HG02970 (cell line): ENCODE measurements at regions not wholly inside any gene's neighbourhood (a gene's known extent, or its start where the extent isn't known, plus 50 kb on each side); places are given as distances from the start of the nearest gene placed in this dataset.
A peak's percentile ranks its signal among the peaks of the same experiment; 100 is the strongest.
"Not testable (repeated sequence)": the region's sequence is repeated elsewhere in the genome, so short reads cannot be mapped to it uniquely, and the experiment has no call there.

ENCODE experiments used
- ATAC-seq: cut with Tn5 transposase; IDR thresholded peaks from one replicate; pipeline ENCODE4 v1.9.1; 2021; ENCODE audit warnings: mild to moderate bottlenecking, moderate library complexity, moderate number of reproducible peaks; ENCODE audit not compliant: unreplicated experiment, low FRiP score

GRCh38 chr16:59044616-59045015, 310.5 kb upstream of the GOT2 start:
- ATAC-seq, result no peak

DNA sequence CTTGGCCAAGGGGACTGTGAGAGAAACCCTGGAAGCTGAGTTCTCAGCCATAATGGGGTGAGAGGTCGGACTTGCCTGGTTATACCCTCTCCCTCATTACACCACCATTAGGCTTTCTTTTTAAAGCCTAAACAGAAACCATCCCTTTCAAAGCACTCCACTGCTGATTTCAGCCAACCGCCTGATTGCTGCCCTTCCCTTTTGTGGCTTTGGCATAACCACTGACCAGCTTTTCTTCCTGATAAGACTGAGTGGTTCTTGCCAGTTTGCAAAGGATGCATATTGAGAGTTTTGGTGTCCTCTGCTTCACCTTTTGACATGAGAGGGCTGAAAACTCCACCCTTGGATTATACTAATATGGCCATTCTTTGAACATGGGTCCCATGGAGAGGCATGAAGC, 308.2 kb upstream of the GOT2 start:
- no peak for ATAC-seq

- ATAC-seq, result no peak
Measured at GRCh38 chr16:59039066-59039720, 305.1 kb upstream of the GOT2 start.

DNA sequence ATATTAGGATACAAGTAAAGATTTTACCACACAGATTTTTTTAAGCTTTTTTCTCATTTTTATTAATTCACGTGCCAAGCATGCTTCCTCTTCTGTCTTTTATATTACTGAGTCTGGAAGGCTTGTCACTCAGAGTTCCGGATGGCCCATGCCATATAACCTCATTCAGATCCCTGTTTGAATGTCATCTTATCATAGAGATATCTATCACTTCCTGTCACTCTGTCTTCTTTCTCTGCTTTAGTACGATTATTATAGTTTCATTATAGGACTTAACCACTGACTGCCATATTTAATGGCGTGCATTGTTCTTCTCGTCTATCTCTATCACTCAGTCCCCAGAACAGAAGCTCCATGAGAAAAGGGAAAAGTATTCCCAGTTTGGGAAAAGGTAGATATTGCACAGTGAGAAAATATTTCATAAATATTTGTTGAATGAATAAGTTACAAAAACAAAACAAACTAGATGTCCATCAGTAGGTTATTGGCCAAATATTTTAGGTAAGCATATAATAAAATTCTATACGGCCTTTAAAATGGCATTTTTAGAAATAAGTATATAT, 296.9 kb upstream of the GOT2 start:
- no peak for ATAC-seq

GRCh38 chr16:59021751-59022150, 287.6 kb upstream of the GOT2 start:
- no peak for ATAC-seq

DNA sequence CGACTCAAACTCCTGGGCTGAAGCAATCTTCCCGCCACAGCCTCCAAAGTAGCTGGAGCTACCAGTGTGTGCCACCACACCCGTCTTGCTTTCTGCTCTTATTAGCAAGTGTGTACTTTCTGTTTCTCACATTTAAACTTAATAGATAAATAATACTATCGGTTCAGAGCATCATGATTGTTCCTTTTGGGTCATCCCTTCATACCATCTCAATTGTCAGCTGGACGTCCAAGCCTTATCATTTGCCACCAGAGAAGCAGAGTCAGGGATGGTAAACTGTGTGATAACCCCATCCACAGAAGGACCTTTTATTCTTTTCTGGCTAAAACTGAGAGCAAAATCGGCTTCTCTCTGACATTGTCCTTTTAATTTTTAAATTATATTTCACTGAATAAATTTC, 279.8 kb upstream of the GOT2 start:
- no peak for ATAC-seq

DNA sequence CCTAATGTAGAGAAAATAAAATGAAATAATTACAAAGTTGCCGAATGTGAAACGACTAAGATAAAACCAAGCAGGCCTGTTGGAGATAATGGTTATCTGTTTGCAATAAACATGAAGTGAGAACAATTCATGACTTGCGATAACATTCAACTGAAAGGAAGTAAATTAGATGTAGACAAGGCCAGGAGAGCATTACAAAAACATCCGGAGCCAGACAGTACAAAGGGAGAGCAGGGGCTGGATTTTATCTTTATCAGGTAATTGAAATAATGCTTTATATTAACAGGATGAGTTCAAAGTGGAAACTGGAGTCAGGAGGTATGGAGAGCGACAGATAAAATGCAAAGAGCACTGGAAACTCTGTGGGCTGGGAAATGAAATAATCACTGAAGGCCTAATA, 265.6 kb upstream of the GOT2 start:
- ATAC-seq, result no peak

DNA sequence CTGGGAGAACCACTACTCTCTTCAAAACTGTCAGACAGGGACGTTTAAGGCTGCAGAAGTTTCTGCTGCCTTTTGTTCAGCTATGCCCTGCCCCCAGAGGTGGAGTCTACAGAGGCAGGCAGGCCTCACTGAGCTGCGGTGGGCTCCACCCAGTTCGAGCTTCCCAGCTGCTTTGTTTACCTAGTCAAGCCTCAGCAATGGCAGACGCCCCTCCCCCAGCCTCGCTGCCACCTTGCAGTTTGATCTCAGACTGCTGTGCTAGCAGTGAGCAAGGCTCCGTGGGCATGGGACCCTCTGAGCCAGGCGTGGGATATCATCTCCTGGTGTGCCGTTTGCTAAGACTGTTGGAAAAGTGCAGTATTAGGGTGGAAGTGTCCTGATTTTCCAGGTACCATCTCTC, 258.6 kb upstream of the GOT2 start:
- ATAC-seq, result not testable (repeated sequence)

DNA sequence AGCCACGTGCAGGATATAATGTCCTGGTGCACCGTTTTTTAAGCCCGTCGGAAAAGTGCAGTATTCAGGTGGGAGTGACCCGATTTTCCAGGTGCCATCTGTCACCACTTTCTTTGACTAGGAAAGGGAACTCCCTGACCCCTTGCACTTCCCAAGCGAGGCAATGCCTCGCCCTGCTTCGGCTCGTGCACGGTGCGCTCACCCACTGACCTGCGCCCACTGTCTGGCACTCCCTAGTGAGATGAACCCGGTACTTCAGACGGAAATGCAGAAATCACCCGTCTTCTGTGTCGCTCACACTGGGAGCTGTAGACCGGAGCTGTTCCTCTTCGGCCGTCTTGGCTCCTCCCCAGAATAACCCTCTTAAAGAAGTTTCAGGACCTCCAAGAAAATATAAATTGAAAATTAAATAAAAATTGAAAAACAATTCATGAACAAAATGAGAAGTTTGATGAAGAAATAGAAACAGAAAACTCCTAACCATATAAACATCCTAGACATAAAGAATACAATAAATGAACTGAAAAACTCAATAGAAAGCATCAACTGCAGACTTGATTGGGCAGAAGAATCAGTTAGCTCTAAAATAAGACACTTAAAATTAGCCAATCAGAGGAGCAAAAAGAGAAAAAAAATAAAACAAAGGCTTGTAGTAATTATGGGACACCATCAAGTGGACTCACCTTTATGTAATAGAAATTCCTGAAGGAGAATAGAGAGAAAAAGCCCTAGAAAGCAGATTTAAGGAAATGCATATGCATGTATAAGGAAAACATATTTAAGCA, 249.3 kb upstream of the GOT2 start:
- ATAC-seq, result not testable (repeated sequence)

GRCh38 chr16:58970775-58971174, 236.7 kb upstream of the GOT2 start:
- peak; percentile 49 for ATAC-seq

GRCh38 chr16:58963479-58963878, 229.4 kb upstream of the GOT2 start:
- ATAC-seq, result no peak

GRCh38 chr16:58962811-58963210, 228.7 kb upstream of the GOT2 start:
- no peak for ATAC-seq

DNA sequence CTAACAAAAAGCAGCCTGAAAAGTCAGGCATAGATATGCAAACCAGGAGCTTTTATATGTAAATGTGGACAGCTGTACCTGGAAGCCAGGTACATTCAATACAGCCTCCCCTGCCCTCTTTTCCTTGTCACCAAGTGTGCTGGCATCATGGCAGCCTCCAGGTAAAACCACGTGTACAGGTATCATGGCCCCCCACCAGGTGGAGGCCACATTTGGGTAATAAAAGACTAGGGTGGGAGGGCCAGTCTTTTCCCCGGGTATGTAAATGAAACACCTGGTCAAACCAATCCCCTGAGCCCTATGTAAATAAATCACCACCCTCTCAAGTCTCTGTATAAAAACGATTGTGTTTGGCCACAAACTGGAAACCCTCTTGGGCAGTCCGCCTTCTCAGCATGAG, 226.4 kb upstream of the GOT2 start:
- no peak for ATAC-seq

- no peak for ATAC-seq
Measured at GRCh38 chr16:58960034-58960433, 225.9 kb upstream of the GOT2 start.

- ATAC-seq, result no peak
Measured at GRCh38 chr16:58958749-58959148, 224.6 kb upstream of the GOT2 start.

DNA sequence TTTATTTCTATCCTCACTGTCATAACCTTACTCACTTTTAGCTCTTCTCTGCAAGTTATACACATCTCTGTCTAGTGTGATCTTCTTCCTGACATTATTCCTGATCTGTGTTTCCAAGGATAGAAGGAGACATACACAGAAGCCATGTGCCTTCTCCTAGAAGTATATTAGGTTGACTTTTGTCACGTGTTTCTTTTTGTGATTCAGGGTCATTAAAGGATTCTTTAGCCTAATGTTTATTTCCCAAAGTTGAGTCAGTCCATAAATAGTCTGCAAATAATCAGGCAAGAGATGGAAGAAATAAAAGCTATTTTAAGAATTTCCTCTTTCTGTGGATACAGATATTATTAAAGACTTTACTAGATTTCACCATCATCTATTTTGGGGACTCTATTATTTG, 214.1 kb upstream of the GOT2 start:
- ATAC-seq, result no peak

DNA sequence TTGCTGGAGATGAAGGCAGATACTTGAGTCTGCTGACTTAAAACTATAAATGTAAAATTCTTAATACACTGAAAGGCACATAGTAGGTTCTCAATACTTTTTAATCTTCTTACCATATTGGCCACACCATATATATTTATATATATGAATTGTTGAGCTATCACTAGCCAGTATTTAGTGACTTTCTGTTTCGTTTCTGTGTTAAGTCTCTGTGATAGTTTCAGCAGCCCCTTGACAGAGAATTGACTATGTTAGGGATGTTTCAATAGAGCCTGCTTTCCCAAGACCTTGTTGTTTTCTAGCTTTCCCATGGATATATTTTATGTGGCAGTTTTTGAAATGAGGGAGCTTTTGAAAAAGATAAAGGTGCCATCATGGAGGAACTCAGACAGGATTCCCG, 206.5 kb upstream of the GOT2 start:
- no peak for ATAC-seq

GRCh38 chr16:58938811-58939210, 204.7 kb upstream of the GOT2 start:
- ATAC-seq, result no peak

DNA sequence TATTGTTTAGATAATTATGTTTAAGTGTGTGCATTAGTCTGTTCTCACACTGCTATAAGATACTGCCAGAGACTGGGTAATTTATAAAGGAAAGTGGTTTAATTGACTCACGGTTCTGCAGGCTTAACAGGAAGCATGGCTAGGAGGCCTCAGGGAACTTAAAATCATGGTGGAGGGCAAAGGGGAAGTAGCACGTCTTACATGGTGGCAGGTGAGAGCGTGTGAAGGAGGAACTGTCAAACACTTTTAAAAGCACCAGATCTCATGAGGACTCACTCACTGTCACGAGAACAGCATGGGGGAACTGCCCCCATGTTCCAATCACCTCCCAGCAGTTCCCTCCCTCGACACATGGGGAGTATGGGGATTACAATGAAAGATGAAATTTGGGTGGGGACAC, 203.5 kb upstream of the GOT2 start:
- ATAC-seq, result no peak

DNA sequence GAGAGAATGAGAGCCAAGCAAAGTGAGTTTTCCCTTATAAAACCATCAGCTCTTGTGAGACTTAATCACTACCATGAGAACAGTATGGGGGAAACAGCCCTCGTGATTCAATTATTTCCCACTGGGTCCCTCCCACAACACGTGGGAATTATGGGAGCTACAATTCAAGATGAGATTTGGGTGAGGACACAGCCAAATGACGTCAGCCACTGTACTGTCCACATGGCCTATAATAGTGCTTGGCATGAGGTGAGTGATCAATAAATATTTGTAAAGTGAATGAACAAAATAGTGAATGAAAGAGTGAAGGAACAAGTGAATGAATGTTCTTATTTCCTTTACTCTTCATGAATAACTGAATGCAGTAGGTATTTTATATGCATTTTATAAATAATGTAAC, 199.1 kb upstream of the GOT2 start:
- no peak for ATAC-seq

DNA sequence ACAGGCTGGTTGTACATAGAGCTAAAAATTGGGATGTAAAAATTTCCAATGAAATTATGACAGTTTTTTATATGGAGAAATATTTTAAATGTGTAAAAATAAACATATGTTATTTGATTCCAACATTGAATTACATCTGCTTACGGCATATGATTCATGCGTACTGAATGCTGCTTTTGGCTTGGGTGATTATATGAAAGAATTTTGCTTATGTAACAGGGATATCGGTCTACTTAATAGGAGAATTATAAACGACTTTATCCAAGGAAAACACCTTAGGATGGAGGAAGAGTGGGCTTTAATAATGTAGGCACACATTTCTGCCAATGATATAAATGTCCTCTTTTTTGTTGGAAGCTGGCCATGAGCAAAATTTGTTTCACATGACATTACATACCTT, 197.3 kb upstream of the GOT2 start:
- no peak for ATAC-seq

DNA sequence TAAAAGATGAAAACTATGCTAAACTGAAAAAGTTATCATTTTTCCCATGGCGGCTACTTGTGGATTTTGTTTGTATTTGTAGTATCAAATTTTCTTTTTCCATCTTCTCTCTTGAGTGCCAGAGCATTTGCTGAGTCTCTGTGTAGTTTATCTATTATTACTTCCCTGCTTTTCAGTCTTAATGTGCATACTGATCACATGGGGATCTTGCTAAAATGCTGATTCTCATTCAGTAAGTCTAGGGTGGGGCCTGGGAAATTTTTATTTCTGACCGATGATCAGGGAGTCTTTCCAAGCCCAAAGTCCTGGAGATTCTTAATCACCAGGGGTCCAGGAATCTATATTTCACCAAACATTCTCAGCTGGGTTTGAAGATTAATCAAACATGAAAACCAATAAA, 189.0 kb upstream of the GOT2 start:
- no peak for ATAC-seq
